GM06990 (cell line): ENCODE measurements at regions not wholly inside any gene's neighbourhood (a gene's known extent, or its start where the extent isn't known, plus 50 kb on each side); places are given as distances from the start of the nearest gene placed in this dataset.

Experiments used
- DNase-seq: peaks from one replicate; pipeline ENCODE4 v3.0.0-alpha.2; 2011; ENCODE audit not compliant: insufficient read length; ENCODE audit errors: extremely low read depth
- H3K27me3 ChIP-seq: replicated peaks from 2 replicates; pipeline ENCODE4 v1.6.0; 2011; ENCODE audit warnings: low read length; ENCODE audit not compliant: control insufficient read depth, insufficient read depth
- H3K36me3 ChIP-seq: 2 replicates; pipeline ENCODE4 v1.5.1; 2011; ENCODE audit warnings: low read length; ENCODE audit not compliant: control insufficient read depth, insufficient read depth
- H3K4me3 ChIP-seq: replicated peaks from 2 replicates; pipeline ENCODE4 v1.5.1; 2011; ENCODE audit warnings: low read depth, mild to moderate bottlenecking, control low read depth, low read length
- TF ChIP-seq, protein P1 (sequence below): IDR thresholded peaks from 2 replicates; pipeline ENCODE4 v1.5.1; 2011; ENCODE audit warnings: low read length, control low read depth, mild to moderate bottlenecking, inconsistent platforms; ENCODE audit not compliant: insufficient read depth, poor library complexity, severe bottlenecking

GRCh38 chrX:9352694-9353411, 112.0 kb upstream of the TBL1X start:
- TF ChIP-seq, protein P1, sequence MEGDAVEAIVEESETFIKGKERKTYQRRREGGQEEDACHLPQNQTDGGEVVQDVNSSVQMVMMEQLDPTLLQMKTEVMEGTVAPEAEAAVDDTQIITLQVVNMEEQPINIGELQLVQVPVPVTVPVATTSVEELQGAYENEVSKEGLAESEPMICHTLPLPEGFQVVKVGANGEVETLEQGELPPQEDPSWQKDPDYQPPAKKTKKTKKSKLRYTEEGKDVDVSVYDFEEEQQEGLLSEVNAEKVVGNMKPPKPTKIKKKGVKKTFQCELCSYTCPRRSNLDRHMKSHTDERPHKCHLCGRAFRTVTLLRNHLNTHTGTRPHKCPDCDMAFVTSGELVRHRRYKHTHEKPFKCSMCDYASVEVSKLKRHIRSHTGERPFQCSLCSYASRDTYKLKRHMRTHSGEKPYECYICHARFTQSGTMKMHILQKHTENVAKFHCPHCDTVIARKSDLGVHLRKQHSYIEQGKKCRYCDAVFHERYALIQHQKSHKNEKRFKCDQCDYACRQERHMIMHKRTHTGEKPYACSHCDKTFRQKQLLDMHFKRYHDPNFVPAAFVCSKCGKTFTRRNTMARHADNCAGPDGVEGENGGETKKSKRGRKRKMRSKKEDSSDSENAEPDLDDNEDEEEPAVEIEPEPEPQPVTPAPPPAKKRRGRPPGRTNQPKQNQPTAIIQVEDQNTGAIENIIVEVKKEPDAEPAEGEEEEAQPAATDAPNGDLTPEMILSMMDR: no peak
- DNase-seq: peak; percentile 62
- no peak overlapping the region; the same call in 1 of the 2 replicates for H3K4me3 ChIP-seq

GRCh38 chrX:9354918-9355317, 109.9 kb upstream of the TBL1X start:
- Histone ChIP-seq H3K36me3 (no peaks in the 10 kb centered on the region), H3K27me3 (no peaks in the 10 kb centered on the region), H3K4me3 (no peak overlapping the region)
- TF ChIP-seq, protein P1: no peak
- no peak for DNase-seq

More at GRCh38 chrX:9352694-9353411, 112.0 kb upstream of the TBL1X start:
- Histone ChIP-seq H3K27me3 (no peaks in the 10 kb centered on the region), H3K36me3 (no peaks in the 10 kb centered on the region)

DNA sequence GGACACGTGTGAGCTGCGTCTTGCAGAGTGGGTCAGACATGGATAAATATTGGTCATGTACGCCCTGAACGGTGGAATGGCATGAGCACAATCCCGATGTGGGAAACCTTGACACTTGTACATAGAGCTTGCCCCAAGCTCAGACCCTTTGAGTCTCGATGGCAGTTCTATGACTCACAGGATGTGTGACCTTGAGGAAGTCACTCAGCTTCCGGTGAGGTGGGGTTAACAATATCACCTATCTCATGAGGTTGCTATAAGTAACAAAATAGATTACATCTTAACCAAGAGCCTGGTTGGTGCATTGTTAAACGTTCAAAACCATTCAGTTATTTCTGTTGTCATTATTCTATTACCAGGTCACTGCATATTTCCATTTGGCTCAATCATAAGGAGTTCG, 109.1 kb upstream of the TBL1X start:
- Histone ChIP-seq H3K36me3 (no peaks in the 10 kb centered on the region), H3K27me3 (no peaks in the 10 kb centered on the region), H3K4me3 (no peak overlapping the region)
- TF ChIP-seq, protein P1: no peak
- no peak for DNase-seq

DNA sequence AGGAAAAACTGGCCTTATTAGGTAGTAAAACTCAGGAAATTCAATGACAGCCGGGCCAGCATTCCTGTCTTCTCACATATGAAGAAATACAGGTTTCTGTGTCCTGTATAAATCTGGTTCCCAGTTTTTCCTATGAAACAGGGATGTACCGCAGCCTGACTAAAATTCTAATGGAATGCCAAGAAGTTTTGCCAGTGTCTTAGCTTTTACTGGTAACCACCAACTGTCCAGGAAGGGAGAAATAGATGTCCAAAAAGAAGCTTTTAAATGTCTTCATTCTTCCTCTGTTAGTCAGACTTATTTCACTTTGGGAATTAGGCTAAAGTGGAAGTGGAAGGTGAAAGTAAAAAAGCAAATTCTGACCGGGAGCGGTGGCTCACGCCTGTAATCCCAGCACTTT, 108.0 kb upstream of the TBL1X start:
- DNase-seq: no peak
- TF ChIP-seq, protein P1: no peak

GRCh38 chrX:9357518-9358114, 107.2 kb upstream of the TBL1X start:
- TF ChIP-seq, protein P1: no peak
- DNase-seq: no peak
- Histone ChIP-seq H3K27me3 (no peaks in the 10 kb centered on the region), H3K4me3 (no peak overlapping the region), H3K36me3 (no peaks in the 10 kb centered on the region)

More for the DNA sequence above, 108.0 kb upstream of the TBL1X start:
- H3K4me3 ChIP-seq: no peak overlapping the region
- no peaks in the 10 kb centered on the region for H3K36me3 ChIP-seq
- no peaks in the 10 kb centered on the region for H3K27me3 ChIP-seq
